Activated naive CD8-positive, alpha-beta T cell (primary cell): ENCODE measurements at regions not wholly inside any gene's neighbourhood (a gene's known extent, or its start where the extent isn't known, plus 50 kb on each side); places are given as distances from the start of the nearest gene placed in this dataset.

Experiments
- H3K27ac Mint-ChIP-seq: one replicate; pipeline ENCODE4 v1.8.0; 2021; ENCODE audit warnings: mixed read lengths
- H3K27me3 Mint-ChIP-seq: one replicate; pipeline ENCODE4 v1.8.0; 2021; ENCODE audit warnings: mixed read lengths
- H3K36me3 Mint-ChIP-seq: one replicate; pipeline ENCODE4 v1.8.0; 2021; ENCODE audit warnings: mixed read lengths
- H3K4me1 Mint-ChIP-seq: one replicate; pipeline ENCODE4 v1.8.0; 2021; ENCODE audit warnings: low read depth, mixed read lengths
- H3K4me3 Mint-ChIP-seq: one replicate; pipeline ENCODE4 v1.8.0; 2021; ENCODE audit warnings: mild to moderate bottlenecking, mixed read lengths
- H3K9me3 Mint-ChIP-seq: one replicate; pipeline ENCODE4 v1.8.0; 2021; ENCODE audit warnings: low read depth, mixed read lengths

GRCh38 chrY:7821295-7822035 is 909.9 kb upstream of the AMELY start:
- Mint-ChIP-seq H3K27ac (no peak overlapping the region), H3K36me3 (peaks cover 2% of the 10 kb centered on the region), H3K4me3 (no peak overlapping the region), H3K4me1 (no peaks in the 10 kb centered on the region), H3K27me3 (no peaks in the 10 kb centered on the region), H3K9me3 (no peaks in the 10 kb centered on the region)

GRCh38 chrY:7818924-7819323 is 907.4 kb upstream of the AMELY start:
- H3K27ac Mint-ChIP-seq: no peak overlapping the region
- no peaks in the 10 kb centered on the region for H3K9me3 Mint-ChIP-seq
- H3K4me3 Mint-ChIP-seq: no peak overlapping the region
- H3K27me3 Mint-ChIP-seq: no peaks in the 10 kb centered on the region
- peaks cover 2% of the 10 kb centered on the region for H3K36me3 Mint-ChIP-seq
- no peaks in the 10 kb centered on the region for H3K4me1 Mint-ChIP-seq

- Mint-ChIP-seq H3K4me1 (no peaks in the 10 kb centered on the region), H3K9me3 (no peaks in the 10 kb centered on the region), H3K36me3 (no peaks in the 10 kb centered on the region), H3K27ac (no peak overlapping the region), H3K27me3 (no peaks in the 10 kb centered on the region), H3K4me3 (no peak overlapping the region)
Observed at GRCh38 chrY:7816567-7816966, 905.0 kb upstream of the AMELY start.

- H3K4me3 Mint-ChIP-seq: no peak overlapping the region
- H3K9me3 Mint-ChIP-seq: no peaks in the 10 kb centered on the region
- H3K36me3 Mint-ChIP-seq: no peaks in the 10 kb centered on the region
- H3K27me3 Mint-ChIP-seq: no peaks in the 10 kb centered on the region
- H3K4me1 Mint-ChIP-seq: no peaks in the 10 kb centered on the region
- H3K27ac Mint-ChIP-seq: no peak overlapping the region
Observed at GRCh38 chrY:7815921-7816320, 904.4 kb upstream of the AMELY start.

GRCh38 chrY:7815285-7815684 is 903.7 kb upstream of the AMELY start:
- H3K4me1 Mint-ChIP-seq: no peaks in the 10 kb centered on the region
- no peak overlapping the region for H3K27ac Mint-ChIP-seq
- H3K36me3 Mint-ChIP-seq: no peaks in the 10 kb centered on the region
- H3K9me3 Mint-ChIP-seq: no peaks in the 10 kb centered on the region
- H3K27me3 Mint-ChIP-seq: no peaks in the 10 kb centered on the region
- H3K4me3 Mint-ChIP-seq: no peak overlapping the region

GRCh38 chrY:7814361-7814760 is 902.8 kb upstream of the AMELY start:
- H3K27ac Mint-ChIP-seq: no peak overlapping the region
- no peak overlapping the region for H3K4me3 Mint-ChIP-seq
- H3K27me3 Mint-ChIP-seq: no peaks in the 10 kb centered on the region
- no peaks in the 10 kb centered on the region for H3K9me3 Mint-ChIP-seq
- H3K36me3 Mint-ChIP-seq: no peaks in the 10 kb centered on the region
- H3K4me1 Mint-ChIP-seq: no peaks in the 10 kb centered on the region

GRCh38 chrY:7810359-7810758 is 898.8 kb upstream of the AMELY start:
- Mint-ChIP-seq H3K4me1 (no peaks in the 10 kb centered on the region), H3K27me3 (no peaks in the 10 kb centered on the region), H3K4me3 (no peak overlapping the region), H3K36me3 (no peaks in the 10 kb centered on the region), H3K27ac (no peak overlapping the region), H3K9me3 (no peaks in the 10 kb centered on the region)

GRCh38 chrY:7807516-7807870 is 895.9 kb upstream of the AMELY start:
- no peaks in the 10 kb centered on the region for H3K36me3 Mint-ChIP-seq
- no peaks in the 10 kb centered on the region for H3K9me3 Mint-ChIP-seq
- H3K4me3 Mint-ChIP-seq: no peak overlapping the region
- H3K27me3 Mint-ChIP-seq: no peaks in the 10 kb centered on the region
- no peaks in the 10 kb centered on the region for H3K4me1 Mint-ChIP-seq
- no peak overlapping the region for H3K27ac Mint-ChIP-seq

GRCh38 chrY:7806592-7807515 is 895.3 kb upstream of the AMELY start:
- H3K36me3 Mint-ChIP-seq: peaks cover under 1% of the 10 kb centered on the region
- no peak overlapping the region for H3K27ac Mint-ChIP-seq
- H3K9me3 Mint-ChIP-seq: no peaks in the 10 kb centered on the region
- H3K4me1 Mint-ChIP-seq: no peaks in the 10 kb centered on the region
- no peak overlapping the region for H3K4me3 Mint-ChIP-seq
- no peaks in the 10 kb centered on the region for H3K27me3 Mint-ChIP-seq

- Mint-ChIP-seq H3K27me3 (peaks cover 1% of the 10 kb centered on the region), H3K36me3 (peaks cover 2% of the 10 kb centered on the region), H3K27ac (no peak overlapping the region), H3K9me3 (peaks cover 2% of the 10 kb centered on the region), H3K4me3 (no peak overlapping the region), H3K4me1 (no peaks in the 10 kb centered on the region)
Observed at GRCh38 chrY:7805624-7806023, 894.1 kb upstream of the AMELY start.

GRCh38 chrY:7803737-7804136 is 892.2 kb upstream of the AMELY start:
- Mint-ChIP-seq H3K36me3 (peaks cover 2% of the 10 kb centered on the region), H3K9me3 (peaks cover 3% of the 10 kb centered on the region), H3K4me3 (no peak overlapping the region), H3K27ac (no peak overlapping the region), H3K27me3 (peaks cover 1% of the 10 kb centered on the region), H3K4me1 (no peaks in the 10 kb centered on the region)

- peaks cover 3% of the 10 kb centered on the region for H3K9me3 Mint-ChIP-seq
Observed at GRCh38 chrY:7796128-7796527, 884.6 kb upstream of the AMELY start.

GRCh38 chrY:7794441-7794840 is 882.9 kb upstream of the AMELY start:
- H3K27ac Mint-ChIP-seq: no peak overlapping the region
- H3K36me3 Mint-ChIP-seq: no peaks in the 10 kb centered on the region
- H3K9me3 Mint-ChIP-seq: no peaks in the 10 kb centered on the region
- H3K27me3 Mint-ChIP-seq: no peaks in the 10 kb centered on the region
- H3K4me3 Mint-ChIP-seq: no peak overlapping the region
- no peaks in the 10 kb centered on the region for H3K4me1 Mint-ChIP-seq

More at GRCh38 chrY:7796128-7796527, 884.6 kb upstream of the AMELY start:
- Mint-ChIP-seq H3K27me3 (peaks cover 1% of the 10 kb centered on the region), H3K27ac (no peak overlapping the region), H3K4me1 (no peaks in the 10 kb centered on the region), H3K36me3 (no peaks in the 10 kb centered on the region), H3K4me3 (no peak overlapping the region)

- no peak overlapping the region for H3K4me3 Mint-ChIP-seq
- H3K9me3 Mint-ChIP-seq: no peaks in the 10 kb centered on the region
- no peaks in the 10 kb centered on the region for H3K4me1 Mint-ChIP-seq
- no peak overlapping the region for H3K27ac Mint-ChIP-seq
- no peaks in the 10 kb centered on the region for H3K36me3 Mint-ChIP-seq
- no peaks in the 10 kb centered on the region for H3K27me3 Mint-ChIP-seq
Observed at GRCh38 chrY:7793989-7794388, 882.4 kb upstream of the AMELY start.

GRCh38 chrY:7792431-7792830 is 880.9 kb upstream of the AMELY start:
- Mint-ChIP-seq H3K36me3 (no peaks in the 10 kb centered on the region), H3K9me3 (no peaks in the 10 kb centered on the region), H3K27me3 (no peaks in the 10 kb centered on the region), H3K4me1 (no peaks in the 10 kb centered on the region), H3K27ac (no peak overlapping the region), H3K4me3 (no peak overlapping the region)
